ENCODE measurements at regions not wholly inside any gene's neighbourhood (a gene's known extent, or its start where the extent isn't known, plus 50 kb on each side); places are given as distances from the start of the nearest gene placed in this dataset.
"Not testable (repeated sequence)": the region's sequence is repeated elsewhere in the genome, so short reads cannot be mapped to it uniquely, and the experiment has no call there.

GRCh38 chr16:21487956-21488355 is 111.4 kb upstream of the METTL9 start:
- not testable (repeated sequence) for DNase-seq (ENCODE audit: low spot score)

GRCh38 chr16:21499046-21499445 is 100.3 kb upstream of the METTL9 start:
- not testable (repeated sequence) for DNase-seq (ENCODE audit: low spot score)

- DNase-seq (ENCODE audit: low spot score): peak; percentile 62
Measured at GRCh38 chr16:21501223-21501868, 98.0 kb upstream of the METTL9 start.

GRCh38 chr16:21501869-21502667 is 97.3 kb upstream of the METTL9 start:
- peak; percentile 90 for DNase-seq (ENCODE audit: low spot score)

- not testable (repeated sequence) for DNase-seq (ENCODE audit: low spot score)
Measured at GRCh38 chr16:21503574-21503920, 95.8 kb upstream of the METTL9 start.

GRCh38 chr16:21503941-21504832 is 95.2 kb upstream of the METTL9 start:
- not testable (repeated sequence) for DNase-seq (ENCODE audit: low spot score)

- not testable (repeated sequence) for DNase-seq (ENCODE audit: low spot score)
Measured at GRCh38 chr16:21505751-21506520, 93.4 kb upstream of the METTL9 start.

- peak; percentile 67 for DNase-seq (ENCODE audit: low spot score)
Measured at GRCh38 chr16:21506857-21507456, 92.4 kb upstream of the METTL9 start.

GRCh38 chr16:21507631-21508305 is 91.6 kb upstream of the METTL9 start:
- DNase-seq (ENCODE audit: low spot score): not testable (repeated sequence)

- not testable (repeated sequence) for DNase-seq (ENCODE audit: low spot score)
Measured at GRCh38 chr16:21508661-21509436, 90.5 kb upstream of the METTL9 start.

- not testable (repeated sequence) for DNase-seq (ENCODE audit: low spot score)
Measured at GRCh38 chr16:21509437-21510086, 89.8 kb upstream of the METTL9 start.

GRCh38 chr16:21510869-21511255 is 88.5 kb upstream of the METTL9 start:
- DNase-seq (ENCODE audit: low spot score): not testable (repeated sequence)

- DNase-seq (ENCODE audit: low spot score): not testable (repeated sequence)
Measured at GRCh38 chr16:21511315-21512210, 87.8 kb upstream of the METTL9 start.

- DNase-seq (ENCODE audit: low spot score): not testable (repeated sequence)
Measured at GRCh38 chr16:21512280-21513192, 86.8 kb upstream of the METTL9 start.

GRCh38 chr16:21513337-21513741 is 86.0 kb upstream of the METTL9 start:
- not testable (repeated sequence) for DNase-seq (ENCODE audit: low spot score)

- DNase-seq (ENCODE audit: low spot score): not testable (repeated sequence)
Measured at GRCh38 chr16:21513812-21514473, 85.4 kb upstream of the METTL9 start.

GRCh38 chr16:21514474-21514840 is 84.9 kb upstream of the METTL9 start:
- DNase-seq (ENCODE audit: low spot score): not testable (repeated sequence)

Data from CD4-positive, alpha-beta T cell treated with Interleukin-6 at 100 ng/mL for 8 hours (primary cell).